Stomach (tissue), 8 donors: ENCODE measurements at regions not wholly inside any gene's neighbourhood (a gene's known extent, or its start where the extent isn't known, plus 50 kb on each side); places are given as distances from the start of the nearest gene placed in this dataset.

Source experiments
- DNase-seq, 2 donors: peaks; one replicate each; pipeline versions ENCODE4 v3.0.0 to v3.0.0-alpha.2; 2013 to 2019
- H3K27ac ChIP-seq, 5 donors: fragments of 200-600 bp in 4 of 5; sonication (generic) in 4 of 5; one replicate each; pipeline ENCODE4 v1.5.1; 2013 to 2019; ENCODE audit warnings: mild to moderate bottlenecking in 1 of 5, moderate library complexity in 1 of 5
- H3K27me3 ChIP-seq, 3 donors: fragments of 200-600 bp; sonication (generic); one replicate each; pipeline ENCODE4 v1.5.1; 2017 to 2019; ENCODE audit warnings: mixed run types in 1 of 3
- H3K36me3 ChIP-seq, 4 donors: fragments of 200-600 bp; sonication (generic); 1 replicate in 3 of 4; 2 replicates in 1 of 4; pipeline ENCODE4 v1.5.1; 2016 to 2019
- H3K4me1 ChIP-seq, 4 donors: fragments of 200-600 bp; sonication (generic); one replicate each; pipeline ENCODE4 v1.5.1; 2016 to 2019
- H3K4me3 ChIP-seq, 4 donors: fragments of 200-600 bp; sonication (generic) in 3 of 4; one replicate each; pipeline ENCODE4 v1.5.1; 2016 to 2019; ENCODE audit warnings: mild to moderate bottlenecking in 1 of 4
- H3K9me3 ChIP-seq, 4 donors: fragments of 200-600 bp; sonication (generic); one replicate each; pipeline ENCODE4 v1.5.1; 2016 to 2019
- CTCF ChIP-seq, 7 experiments: fragments of 450-650 bp in 4 of 7; fragments of 200-600 bp in 3 of 7; sonication (generic) in 3 of 7; IDR thresholded peaks; one replicate each; pipeline ENCODE4 v1.5.1; 2016 to 2019; ENCODE audit warnings: antibody characterized with exemption in 7 of 7, control low read depth in 2 of 7, mild to moderate bottlenecking in 1 of 7
- EP300 ChIP-seq: sonication (generic); formaldehyde crosslinking; IDR thresholded peaks from one replicate; pipeline ENCODE4 v1.6.1; 2017; ENCODE audit warnings: antibody characterized with exemption
- POLR2A ChIP-seq, 4 donors: fragments of 450-650 bp; IDR thresholded peaks; one replicate each; pipeline ENCODE4 v1.6.1; 2016; ENCODE audit warnings: antibody characterized with exemption in 4 of 4, control low read depth in 2 of 4, mild to moderate bottlenecking in 1 of 4, moderate library complexity in 1 of 4
- POLR2AphosphoS5 ChIP-seq, 3 donors: sonication (generic); formaldehyde crosslinking; IDR thresholded peaks; one replicate each; pipeline ENCODE4 v1.6.1; 2016; ENCODE audit warnings: antibody characterized with exemption in 3 of 3
- WGBS, 5 donors: extraction: QIAGEN DNeasy Blood & Tissue Kit in 3 of 5; methylation state at CpG; one replicate each; pipeline versions ENCODE4 v1.1.5 to v1.1.7; 2013 to 2018; 5-methylcytosine and 5-hydroxymethylcytosine counted together
- intact Hi-C: fragments of 100-400 bp; cut with DNase I; formaldehyde crosslinking; loops from one replicate; pipeline ENCODE4 v1.15.1; 2023; ENCODE audit warnings: low total_unique reads
- donor health status: healthy with polysubstance abuse.
- donor health status: Bipolar disorder and iron deficiency.
- donor health status: healthy.

- H3K4me1 ChIP-seq, result no peaks in the 10 kb centered on the region
- no peaks in the 10 kb centered on the region for H3K36me3 ChIP-seq
- no peaks in the 10 kb centered on the region for H3K27me3 ChIP-seq
- no peaks in the 10 kb centered on the region for H3K9me3 ChIP-seq
- DNase-seq, result no peak
- H3K27ac ChIP-seq, result no peak overlapping the region
- intact Hi-C loops, result no loop called here
- no peak overlapping the region for H3K4me3 ChIP-seq
- WGBS, 5 donors, result 68 to 84% (median 75%) methylated on average over 1 of the region's 1 CpG
- no peak for TF ChIP-seq CTCF (IDR thresholded peaks at IDR 0.05)
- no peak for TF ChIP-seq POLR2A (IDR thresholded peaks at IDR 0.05)
- TF ChIP-seq EP300, result no peak
- no peak for TF ChIP-seq POLR2AphosphoS5 (IDR thresholded peaks at IDR 0.05)
These were observed 135.9 kb downstream of the ITGB8 start for GRCh38 chr7:20466543-20467021.

GRCh38 chr7:20470082-20470481 is 139.4 kb downstream of the ITGB8 start:
- Histone ChIP-seq H3K9me3 (no peaks in the 10 kb centered on the region), H3K27ac (no peak overlapping the region), H3K27me3 (no peaks in the 10 kb centered on the region), H3K4me1 (no peaks in the 10 kb centered on the region), H3K4me3 (no peak overlapping the region), H3K36me3 (no peaks in the 10 kb centered on the region)
- TF ChIP-seq POLR2AphosphoS5 (IDR thresholded peaks at IDR 0.05) (no peak), POLR2A (IDR thresholded peaks at IDR 0.05) (no peak), CTCF (IDR thresholded peaks at IDR 0.05) (no peak), EP300 (no peak)
- DNase-seq, result no peak
- intact Hi-C loops, result no loop called here
- 15 to 48% (median 41%) methylated on average over 1 of the region's 1 CpG for WGBS, 5 donors

GRCh38 chr7:20470726-20471125 is 140.0 kb downstream of the ITGB8 start:
- H3K9me3 ChIP-seq, result no peaks in the 10 kb centered on the region
- H3K27me3 ChIP-seq, result no peaks in the 10 kb centered on the region
- TF ChIP-seq POLR2AphosphoS5 (IDR thresholded peaks at IDR 0.05) (no peak), POLR2A (IDR thresholded peaks at IDR 0.05) (no peak), CTCF (IDR thresholded peaks at IDR 0.05) (no peak), EP300 (no peak)
- DNase-seq, result no peak
- 45 to 76% (median 61%) methylated on average over 1 of the region's 1 CpG for WGBS, 5 donors
- intact Hi-C loops, result no loop called here
- no peak overlapping the region for H3K27ac ChIP-seq
- H3K36me3 ChIP-seq, result no peaks in the 10 kb centered on the region
- H3K4me3 ChIP-seq, result no peak overlapping the region
- no peaks in the 10 kb centered on the region for H3K4me1 ChIP-seq

GRCh38 chr7:20474249-20474648 is 141.2 kb upstream of the ABCB5 start:
- no peaks in the 10 kb centered on the region for H3K4me1 ChIP-seq
- DNase-seq, result no peak
- no peaks in the 10 kb centered on the region for H3K9me3 ChIP-seq
- H3K27me3 ChIP-seq, result no peaks in the 10 kb centered on the region
- WGBS, 5 donors, result 47 to 70% (median 68%) methylated on average over 2 of the region's 2 CpGs
- no peak overlapping the region for H3K4me3 ChIP-seq
- H3K36me3 ChIP-seq, result no peaks in the 10 kb centered on the region
- no peak overlapping the region for H3K27ac ChIP-seq
- intact Hi-C loops, result no loop called here
- TF ChIP-seq POLR2AphosphoS5 (IDR thresholded peaks at IDR 0.05) (no peak), CTCF (IDR thresholded peaks at IDR 0.05) (no peak), EP300 (no peak), POLR2A (IDR thresholded peaks at IDR 0.05) (no peak)
